T-cell (primary cell): ENCODE measurements at regions not wholly inside any gene's neighbourhood (a gene's known extent, or its start where the extent isn't known, plus 50 kb on each side); places are given as distances from the start of the nearest gene placed in this dataset.
"Not testable (repeated sequence)": the region's sequence is repeated elsewhere in the genome, so short reads cannot be mapped to it uniquely, and the experiment has no call there.

Experiments
- ATAC-seq, 4 experiments: fragments of 200-7000 bp in 3 of 4; fragments of 150-1000 bp in 1 of 4; cut with Tn5 transposase; replicated peaks in 1 of 4; 1 replicate in 3 of 4; 2 replicates in 1 of 4; pipeline ENCODE4 v1.10.0; 2021; ENCODE audit warnings: moderate library complexity in 3 of 4, mild to moderate bottlenecking in 2 of 4, moderate number of reproducible peaks in 1 of 4
- CTCF ChIA-PET, 2 donors: fragments of 300-600 bp; sonication (Branson Sonifier 250); formaldehyde crosslinking; loops; one replicate each; lab custom pipeline; 2022; ENCODE audit warnings: antibody characterized with exemption in 2 of 2; lab: Charles Lee
- POLR2A ChIA-PET, 2 donors: fragments of 300-600 bp; sonication (Branson Sonifier 250); formaldehyde crosslinking; loops; one replicate each; lab custom pipeline; 2022; ENCODE audit warnings: antibody characterized with exemption in 2 of 2; lab: Charles Lee
- DNase-seq, 35 experiments: peaks; one replicate each; pipeline versions ENCODE4 v3.0.0 to v3.0.0-alpha.2; 2013 to 2023
- H3K27ac ChIP-seq: one replicate; pipeline ENCODE4 v1.5.1; 2013; ENCODE audit warnings: low read length
- H3K27me3 ChIP-seq, 2 experiments: replicated peaks in 1 of 2; 1 replicate in 1 of 2; 2 replicates in 1 of 2; pipeline versions ENCODE4 v1.6.1 to v1.7.0; 2013; ENCODE audit warnings: low read length in 1 of 2, mixed read lengths in 1 of 2; ENCODE audit not compliant: control insufficient read depth in 2 of 2, insufficient read depth in 2 of 2; ENCODE audit errors: extremely low read depth in 1 of 2
- H3K36me3 ChIP-seq, 2 donors: 1 replicate in 1 of 2; 2 replicates in 1 of 2; pipeline versions ENCODE4 v1.6.1 to v1.7.0; 2013; ENCODE audit warnings: low read length in 1 of 2; ENCODE audit not compliant: control insufficient read depth in 2 of 2, insufficient read depth in 1 of 2; ENCODE audit errors: extremely low read depth in 1 of 2
- H3K4me1 ChIP-seq, 2 experiments: 1 replicate in 1 of 2; 2 replicates in 1 of 2; pipeline versions ENCODE4 v1.6.1 to v1.7.0; 2013; ENCODE audit warnings: low read length in 2 of 2, mixed read lengths in 1 of 2; ENCODE audit not compliant: insufficient read depth in 2 of 2, control insufficient read depth in 1 of 2; ENCODE audit errors: extremely low read depth in 1 of 2
- H3K4me3 ChIP-seq, 2 donors: 1 replicate in 1 of 2; 2 replicates in 1 of 2; pipeline versions ENCODE4 v1.5.1 to v1.7.0; 2013; ENCODE audit warnings: mild to moderate bottlenecking in 2 of 2, low read length in 1 of 2, moderate library complexity in 1 of 2; ENCODE audit not compliant: control insufficient read depth in 1 of 2; ENCODE audit errors: extremely low read depth in 1 of 2
- H3K9me3 ChIP-seq: 2 replicates; pipeline ENCODE4 v1.7.0; 2013
- H3K27ac Mint-ChIP-seq, 2 donors: one replicate each; pipeline ENCODE4 v1.8.0; 2020 to 2021; ENCODE audit warnings: mild to moderate bottlenecking in 2 of 2, mixed read lengths in 2 of 2
- H3K27me3 Mint-ChIP-seq, 2 donors: one replicate each; pipeline ENCODE4 v1.8.0; 2021 to 2022; ENCODE audit warnings: mixed read lengths in 2 of 2
- H3K36me3 Mint-ChIP-seq: one replicate; pipeline ENCODE4 v1.8.0; 2021; ENCODE audit warnings: mixed read lengths
- H3K4me1 Mint-ChIP-seq, 3 donors: one replicate each; pipeline ENCODE4 v1.8.0; 2020 to 2022; ENCODE audit warnings: mixed read lengths in 3 of 3, mild to moderate bottlenecking in 1 of 3
- H3K4me3 Mint-ChIP-seq, 3 donors: one replicate each; pipeline ENCODE4 v1.8.0; 2020 to 2022; ENCODE audit warnings: mild to moderate bottlenecking in 3 of 3, mixed read lengths in 3 of 3, moderate library complexity in 3 of 3
- H3K9me3 Mint-ChIP-seq, 3 donors: one replicate each; pipeline ENCODE4 v1.8.0; 2020 to 2022; ENCODE audit warnings: mixed read lengths in 3 of 3
- WGBS: methylation state at CpG from one replicate; pipeline ENCODE4 v1.1.5; 2013; ENCODE audit warnings: missing lambda C conversion rate; ENCODE audit not compliant: insufficient coverage; 5-methylcytosine and 5-hydroxymethylcytosine counted together

- Histone ChIP-seq H3K27me3 (no peaks in the 10 kb centered on the region), H3K27ac (no peak overlapping the region), H3K4me3 (no peak overlapping the region), H3K36me3 (no peaks in the 10 kb centered on the region), H3K4me1 (no peaks in the 10 kb centered on the region), H3K9me3 (no peaks in the 10 kb centered on the region)
- Mint-ChIP-seq H3K27me3 (no peaks in the 10 kb centered on the region), H3K27ac (no peak overlapping the region), H3K9me3 (peaks cover 5 to 18% (median 11%) of the 10 kb centered on the region in 3 donors), H3K4me1 (no peaks in the 10 kb centered on the region), H3K4me3 (no peak overlapping the region), H3K36me3 (no peaks in the 10 kb centered on the region)
- WGBS, result no CpG with 5 or more reads among the region's 3 CpGs
- DNase-seq (no peak), ATAC-seq (no peak)
- ChIA-PET POLR2A (no interaction called here), CTCF (no interaction called here)
Observed at GRCh38 chr5:51802551-51803184, 419.4 kb downstream of the ISL1 start.

GRCh38 chr5:51806677-51807076 is 423.4 kb downstream of the ISL1 start:
- Mint-ChIP-seq H3K27me3 (no peaks in the 10 kb centered on the region), H3K36me3 (no peaks in the 10 kb centered on the region), H3K9me3 (peaks cover 5 to 10% (median 8%) of the 10 kb centered on the region in 3 donors), H3K4me1 (no peaks in the 10 kb centered on the region), H3K4me3 (no peak overlapping the region), H3K27ac (no peak overlapping the region)
- Histone ChIP-seq H3K4me3 (no peak overlapping the region), H3K27ac (no peak overlapping the region), H3K36me3 (no peaks in the 10 kb centered on the region), H3K27me3 (no peaks in the 10 kb centered on the region), H3K4me1 (no peaks in the 10 kb centered on the region), H3K9me3 (no peaks in the 10 kb centered on the region)
- ChIA-PET CTCF (no interaction called here), POLR2A (no interaction called here)
- 71% methylated on average over 1 of the region's 2 CpGs for WGBS
- DNase-seq (no peak), ATAC-seq (no peak)

GRCh38 chr5:51810592-51810991 is 427.3 kb downstream of the ISL1 start:
- no peaks in the 10 kb centered on the region for H3K4me1 Mint-ChIP-seq
- H3K9me3 Mint-ChIP-seq, result peaks cover 5 to 10% (median 5%) of the 10 kb centered on the region in 3 donors
- H3K27ac Mint-ChIP-seq, result no peak overlapping the region
- H3K27me3 Mint-ChIP-seq, result no peaks in the 10 kb centered on the region
- H3K36me3 Mint-ChIP-seq, result no peaks in the 10 kb centered on the region
- Histone ChIP-seq H3K4me3 (no peak overlapping the region), H3K27ac (no peak overlapping the region), H3K4me1 (no peaks in the 10 kb centered on the region), H3K27me3 (no peaks in the 10 kb centered on the region), H3K36me3 (no peaks in the 10 kb centered on the region), H3K9me3 (no peaks in the 10 kb centered on the region)
- POLR2A ChIA-PET, result no interaction called here
- CTCF ChIA-PET, result no interaction called here
- no CpG with 5 or more reads among the region's 3 CpGs for whole genome bisulfite sequencing
- H3K4me3 Mint-ChIP-seq, result no peak overlapping the region
- DNase-seq (no peak), ATAC-seq (no peak)

DNA sequence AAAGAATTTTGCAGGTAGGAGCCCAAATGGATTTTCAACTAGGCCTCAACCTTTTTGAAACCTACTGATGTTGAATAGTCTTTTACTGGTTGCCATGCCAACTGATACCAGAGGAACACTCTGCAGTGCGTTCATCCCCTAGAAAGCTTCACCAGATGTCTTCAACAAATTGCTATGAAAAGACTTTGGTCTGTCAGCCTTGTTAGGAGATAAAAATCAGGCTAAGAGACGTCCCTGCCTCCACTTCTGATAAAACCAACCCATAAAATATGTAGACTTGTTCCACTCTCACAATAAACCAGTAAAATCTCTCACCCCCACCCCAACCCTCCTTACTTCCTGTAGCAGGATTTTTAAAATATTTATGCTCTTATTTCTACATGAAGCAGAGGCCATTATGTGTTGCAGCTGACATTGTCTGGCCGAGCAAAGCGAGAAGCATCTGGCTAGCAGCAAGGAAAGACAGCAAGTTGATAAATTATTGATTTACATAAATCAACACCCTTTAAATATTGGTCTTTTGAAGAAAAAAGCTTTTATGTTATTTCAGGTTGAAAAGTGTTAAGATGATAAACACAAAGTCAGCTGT is 428.7 kb downstream of the ISL1 start:
- Mint-ChIP-seq H3K27ac (no peak overlapping the region), H3K4me3 (no peak overlapping the region), H3K27me3 (no peaks in the 10 kb centered on the region), H3K36me3 (no peaks in the 10 kb centered on the region), H3K4me1 (no peaks in the 10 kb centered on the region), H3K9me3 (peaks cover 0 to 11% (median 2%) of the 10 kb centered on the region in 3 donors)
- ATAC-seq (no peak), DNase-seq (no peak)
- WGBS, result 57% methylated on average over 1 of the region's 4 CpGs
- Histone ChIP-seq H3K27ac (no peak overlapping the region), H3K9me3 (no peaks in the 10 kb centered on the region), H3K4me1 (no peaks in the 10 kb centered on the region), H3K27me3 (no peaks in the 10 kb centered on the region), H3K4me3 (no peak overlapping the region), H3K36me3 (no peaks in the 10 kb centered on the region)
- ChIA-PET CTCF (no interaction called here), POLR2A (no interaction called here)

DNA sequence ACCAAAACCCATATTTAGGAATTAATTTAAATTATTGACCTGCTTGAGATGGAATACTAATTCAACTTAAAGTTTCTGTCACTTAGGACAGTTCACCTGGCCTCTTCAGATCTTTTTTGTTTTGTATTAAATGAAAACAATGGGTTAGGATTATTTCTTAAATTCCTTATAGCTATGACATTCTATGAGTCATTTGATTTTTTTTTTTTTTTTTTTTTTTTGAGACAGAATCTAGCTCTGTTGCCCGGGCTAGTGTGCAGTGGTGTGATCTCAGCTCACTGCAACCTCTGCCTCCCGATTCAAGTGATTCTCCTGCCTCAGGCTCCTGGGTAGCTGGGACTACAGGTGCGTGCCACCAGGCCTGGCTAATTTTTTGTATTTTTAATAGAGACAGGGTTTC is 431.6 kb downstream of the ISL1 start:
- not testable (repeated sequence) for ATAC-seq

DNA sequence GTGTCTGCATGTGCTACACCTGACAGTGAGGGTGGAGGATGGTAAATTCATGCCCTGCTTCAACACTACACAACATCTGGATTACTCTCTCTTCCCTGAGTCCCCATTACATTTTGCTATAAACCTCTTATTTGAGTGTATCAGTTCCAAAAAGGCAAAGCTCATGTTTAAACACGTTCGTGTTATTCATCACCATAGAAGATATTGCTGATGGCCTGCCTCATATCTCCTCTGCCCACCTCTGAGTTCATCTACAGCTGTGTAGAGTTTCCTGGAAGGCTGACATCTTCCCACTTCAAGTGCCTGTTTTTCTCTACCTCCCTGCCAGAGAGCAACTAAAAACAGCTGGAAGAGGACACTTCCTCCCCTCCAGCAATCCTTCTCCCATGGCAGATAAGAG is 433.2 kb downstream of the ISL1 start:
- peaks cover 4 to 7% (median 7%) of the 10 kb centered on the region in 3 donors for H3K9me3 Mint-ChIP-seq
- H3K27ac ChIP-seq, result no peak overlapping the region
- 75% methylated on average over 2 of the region's 2 CpGs for WGBS

More for the DNA sequence above, 431.6 kb downstream of the ISL1 start:
- H3K4me1 ChIP-seq, H3K27ac ChIP-seq, POLR2A ChIA-PET, H3K36me3 Mint-ChIP-seq, H3K9me3 ChIP-seq, H3K27ac Mint-ChIP-seq, H3K27me3 ChIP-seq, CTCF ChIA-PET, H3K4me3 ChIP-seq, H3K4me1 Mint-ChIP-seq, H3K27me3 Mint-ChIP-seq, DNase-seq, H3K9me3 Mint-ChIP-seq, H3K36me3 ChIP-seq, H3K4me3 Mint-ChIP-seq: not testable (repeated sequence)
- WGBS, result 100% methylated on average over 1 of the region's 3 CpGs

More for the DNA sequence above, 433.2 kb downstream of the ISL1 start:
- CTCF ChIA-PET, result interaction anchor here in 1 of 2 donors (0.7 kb wide), 1 partner anchor 571 kb away, joined by 3 read pairs; no protein-coding TSS in a partner anchor
- no peak for ATAC-seq
- H3K27me3 ChIP-seq, result no peaks in the 10 kb centered on the region
- H3K36me3 ChIP-seq, result no peaks in the 10 kb centered on the region
- no peaks in the 10 kb centered on the region for H3K4me1 Mint-ChIP-seq
- H3K27me3 Mint-ChIP-seq, result no peaks in the 10 kb centered on the region
- H3K4me3 ChIP-seq, result no peak overlapping the region
- H3K27ac Mint-ChIP-seq, result no peak overlapping the region
- no peaks in the 10 kb centered on the region for H3K36me3 Mint-ChIP-seq
- POLR2A ChIA-PET, result no interaction called here
- H3K4me3 Mint-ChIP-seq, result no peak overlapping the region
- H3K4me1 ChIP-seq, result no peaks in the 10 kb centered on the region
- no peak for DNase-seq
- no peaks in the 10 kb centered on the region for H3K9me3 ChIP-seq
